ENCODE measurements at regions not wholly inside any gene's neighbourhood (a gene's known extent, or its start where the extent isn't known, plus 50 kb on each side); places are given as distances from the start of the nearest gene placed in this dataset.

DNA sequence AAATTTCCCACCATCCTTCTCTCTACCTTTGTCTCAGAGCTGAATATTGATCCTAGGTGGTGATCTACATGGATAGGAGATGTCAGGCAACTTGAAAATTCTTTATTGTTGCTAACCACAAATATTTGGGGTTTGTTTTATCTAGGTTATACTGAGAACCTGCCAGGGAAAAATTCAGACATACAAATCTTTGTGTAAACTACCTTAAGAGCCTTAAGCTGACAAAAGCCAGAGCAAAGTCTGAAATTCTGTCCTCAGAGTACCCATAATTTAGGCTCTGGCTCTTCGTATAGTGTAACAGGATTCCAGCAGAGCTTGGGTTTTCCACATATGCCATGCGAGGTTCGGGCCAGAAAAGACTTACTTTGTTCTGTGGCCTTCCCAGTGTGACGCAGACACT, 406.7 kb upstream of the MAF start:
- TF ChIP-seq FOXM1 (IDR thresholded peaks at IDR 0.05; ENCODE audit: borderline replicate concordance) = no peak
- no peak for TF ChIP-seq BHLHE40 (IDR thresholded peaks at IDR 0.05; ENCODE audit: borderline replicate concordance)
- no peak for TF ChIP-seq SP1 (IDR thresholded peaks at IDR 0.05)
- no peak for TF ChIP-seq ARNT (IDR thresholded peaks at IDR 0.05)
- TF ChIP-seq ELF4 (IDR thresholded peaks at IDR 0.05) = no peak
